Adrenal gland (tissue), 9 donors: ENCODE measurements at regions not wholly inside any gene's neighbourhood (a gene's known extent, or its start where the extent isn't known, plus 50 kb on each side); places are given as distances from the start of the nearest gene placed in this dataset.

Source experiments
- DNase-seq, 7 donors: peaks; one replicate each; pipeline ENCODE4 v3.0.0-alpha.2; 2019 to 2020
- H3K27ac ChIP-seq, 5 donors: fragments of 200-600 bp; sonication (generic) in 4 of 5; 1 replicate in 3 of 5; 2 replicates in 2 of 5; pipeline versions ENCODE4 v1.5.1 to v1.8.0; 2016 to 2020; ENCODE audit warnings: mild to moderate bottlenecking in 1 of 5
- H3K27me3 ChIP-seq: fragments of 200-600 bp; 2 replicates; pipeline ENCODE4 v1.8.0; 2021
- H3K36me3 ChIP-seq, 2 donors: fragments of 200-600 bp; replicated peaks in 1 of 2; 1 replicate in 1 of 2; 2 replicates in 1 of 2; pipeline versions ENCODE4 v1.5.1 to v1.8.0; 2018 to 2022
- H3K4me1 ChIP-seq, 2 donors: fragments of 200-600 bp; replicated peaks in 1 of 2; 1 replicate in 1 of 2; 2 replicates in 1 of 2; pipeline versions ENCODE4 v1.5.1 to v1.8.0; 2018 to 2021
- H3K4me3 ChIP-seq, 4 donors: fragments of 200-600 bp; sonication (generic) in 3 of 4; one replicate each; pipeline ENCODE4 v1.5.1; 2016 to 2018
- H3K9me3 ChIP-seq, 3 donors: fragments of 200-600 bp; sonication (generic) in 1 of 3; replicated peaks in 1 of 3; 1 replicate in 2 of 3; 2 replicates in 1 of 3; pipeline versions ENCODE4 v1.5.1 to v1.8.0; 2016 to 2021
- POLR2A ChIP-seq, 2 donors: fragments of 450-650 bp; IDR thresholded peaks; one replicate each; pipeline ENCODE4 v1.6.1; 2017; ENCODE audit warnings: antibody characterized with exemption in 2 of 2, mild to moderate bottlenecking in 2 of 2, moderate library complexity in 1 of 2
- WGBS, 4 donors: extraction: QIAGEN DNeasy Blood & Tissue Kit in 2 of 4; methylation state at CpG; one replicate each; pipeline versions ENCODE4 v1.1.5 to v1.1.7; 2013 to 2017; 5-methylcytosine and 5-hydroxymethylcytosine counted together
- intact Hi-C, 2 donors: fragments of 100-400 bp; cut with DNase I; formaldehyde crosslinking; loops; one replicate each; pipeline versions ENCODE4 v1.14.1 to v1.15.0; 2022 to 2023
- TF ChIP-seq, protein P1 (sequence below), 6 experiments: fragments of 450-650 bp in 4 of 6; fragments of 200-600 bp in 2 of 6; sonication (generic) in 1 of 6; IDR thresholded peaks; 1 replicate in 5 of 6; 2 replicates in 1 of 6; pipeline versions ENCODE4 v1.5.1 to v1.8.0; 2016 to 2021; ENCODE audit warnings: antibody characterized with exemption in 6 of 6, mild to moderate bottlenecking in 2 of 6, moderate library complexity in 1 of 6
- donor health status: healthy with polysubstance abuse.
- donor health status: Bipolar disorder and iron deficiency.
- donor health status: DM: yes; HTN: yes; CAD: no.
- donor health status: DM: no; HTN: no; CAD: no.
- donor health status: DM: no; HTN: no; CAD: no.

DNA sequence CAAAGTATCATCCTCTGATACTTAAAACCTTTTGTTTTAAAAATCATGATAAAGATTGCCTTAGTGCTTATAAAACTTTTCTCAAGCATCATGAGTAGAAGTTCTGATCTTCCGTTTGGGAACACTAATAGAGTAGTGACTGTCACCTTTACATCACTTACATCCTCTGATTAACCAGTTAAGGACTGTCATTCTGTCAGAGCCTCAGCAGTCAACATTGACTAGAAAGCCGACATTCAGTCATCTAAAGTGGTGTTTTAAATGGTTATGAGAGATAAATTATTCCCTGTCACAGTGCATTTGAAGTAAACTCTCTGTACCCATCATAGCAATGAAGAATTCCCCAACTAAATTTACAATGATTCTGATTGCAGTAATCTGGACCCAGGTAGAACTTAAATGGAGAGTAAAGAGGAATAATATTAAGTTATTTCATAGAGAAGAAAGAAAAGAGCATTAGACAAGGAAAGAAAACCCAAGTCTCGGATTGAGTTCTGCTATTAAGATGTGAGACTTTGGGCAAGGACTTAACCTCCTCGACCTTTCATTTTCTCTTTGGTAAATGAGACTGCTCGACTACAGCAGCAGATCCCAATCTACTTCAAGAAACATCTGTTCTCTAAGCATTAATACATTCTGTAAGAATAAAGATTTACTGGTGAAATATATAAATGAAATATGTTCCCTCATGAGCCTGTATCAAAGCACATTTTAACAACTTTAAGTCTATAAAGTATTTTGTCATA lies 563.9 kb upstream of the LMO3 start:
- DNase-seq: no peak
- intact Hi-C loops: no loop called here
- Histone ChIP-seq H3K9me3 (peaks cover 0 to 8% (median 0%) of the 10 kb centered on the region in 3 donors), H3K4me3 (no peak overlapping the region), H3K4me1 (no peaks in the 10 kb centered on the region), H3K27me3 (no peaks in the 10 kb centered on the region), H3K27ac (no peak overlapping the region), H3K36me3 (no peaks in the 10 kb centered on the region)
- TF ChIP-seq POLR2A (IDR thresholded peaks at IDR 0.05): no peak
- TF ChIP-seq, protein P1, sequence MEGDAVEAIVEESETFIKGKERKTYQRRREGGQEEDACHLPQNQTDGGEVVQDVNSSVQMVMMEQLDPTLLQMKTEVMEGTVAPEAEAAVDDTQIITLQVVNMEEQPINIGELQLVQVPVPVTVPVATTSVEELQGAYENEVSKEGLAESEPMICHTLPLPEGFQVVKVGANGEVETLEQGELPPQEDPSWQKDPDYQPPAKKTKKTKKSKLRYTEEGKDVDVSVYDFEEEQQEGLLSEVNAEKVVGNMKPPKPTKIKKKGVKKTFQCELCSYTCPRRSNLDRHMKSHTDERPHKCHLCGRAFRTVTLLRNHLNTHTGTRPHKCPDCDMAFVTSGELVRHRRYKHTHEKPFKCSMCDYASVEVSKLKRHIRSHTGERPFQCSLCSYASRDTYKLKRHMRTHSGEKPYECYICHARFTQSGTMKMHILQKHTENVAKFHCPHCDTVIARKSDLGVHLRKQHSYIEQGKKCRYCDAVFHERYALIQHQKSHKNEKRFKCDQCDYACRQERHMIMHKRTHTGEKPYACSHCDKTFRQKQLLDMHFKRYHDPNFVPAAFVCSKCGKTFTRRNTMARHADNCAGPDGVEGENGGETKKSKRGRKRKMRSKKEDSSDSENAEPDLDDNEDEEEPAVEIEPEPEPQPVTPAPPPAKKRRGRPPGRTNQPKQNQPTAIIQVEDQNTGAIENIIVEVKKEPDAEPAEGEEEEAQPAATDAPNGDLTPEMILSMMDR (IDR thresholded peaks at IDR 0.05): no peak
- WGBS, 4 donors: 40 to 61% (median 52%) methylated on average over 5 of the region's 5 CpGs

DNA sequence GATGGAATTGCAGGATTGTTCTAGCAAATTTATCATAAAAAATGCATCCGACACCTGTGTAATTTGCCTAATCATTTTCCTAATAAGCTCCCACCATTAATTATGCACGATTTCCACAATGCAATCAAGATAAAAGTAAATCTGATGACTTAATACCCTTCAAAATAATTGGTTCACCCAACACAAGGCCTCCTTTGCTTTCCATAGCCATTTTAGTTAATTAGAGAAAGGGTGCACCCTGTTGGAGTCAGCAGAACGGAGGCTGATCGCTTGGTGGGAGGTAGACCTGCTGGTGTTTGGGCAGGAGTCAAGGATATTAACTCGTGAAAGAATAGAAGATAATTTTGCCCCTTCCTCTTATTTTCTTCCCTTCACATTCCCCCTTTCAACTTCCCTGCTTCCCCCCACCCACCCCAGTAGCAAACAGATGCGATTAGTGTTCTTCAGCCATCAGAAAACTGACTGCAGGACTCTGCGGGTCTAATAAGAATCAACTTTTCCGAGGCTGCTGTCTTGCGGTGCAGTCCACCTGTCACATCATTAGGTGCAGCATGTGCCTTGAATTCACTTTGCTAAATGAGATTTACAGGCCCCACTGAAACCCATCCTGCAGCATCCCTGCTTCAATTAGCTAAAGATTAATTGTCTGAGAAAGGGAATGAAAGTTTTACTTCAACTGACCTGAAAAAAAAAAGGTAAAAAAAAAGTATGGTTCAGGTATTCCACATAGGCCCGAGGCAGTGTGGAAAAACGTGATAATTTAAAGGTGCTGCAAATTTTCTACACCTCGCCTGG lies 553.7 kb upstream of the LMO3 start:
- Histone ChIP-seq H3K27ac (no peak overlapping the region), H3K36me3 (no peaks in the 10 kb centered on the region), H3K27me3 (no peaks in the 10 kb centered on the region), H3K9me3 (no peaks in the 10 kb centered on the region), H3K4me1 (no peaks in the 10 kb centered on the region), H3K4me3 (no peak overlapping the region)
- WGBS, 4 donors: 66 to 72% (median 69%) methylated on average over 12 of the region's 12 CpGs
- TF ChIP-seq, protein P1 (IDR thresholded peaks at IDR 0.05): no peak
- no peak for TF ChIP-seq POLR2A (IDR thresholded peaks at IDR 0.05)
- DNase-seq: no peak
- intact Hi-C loops: no loop called here

DNA sequence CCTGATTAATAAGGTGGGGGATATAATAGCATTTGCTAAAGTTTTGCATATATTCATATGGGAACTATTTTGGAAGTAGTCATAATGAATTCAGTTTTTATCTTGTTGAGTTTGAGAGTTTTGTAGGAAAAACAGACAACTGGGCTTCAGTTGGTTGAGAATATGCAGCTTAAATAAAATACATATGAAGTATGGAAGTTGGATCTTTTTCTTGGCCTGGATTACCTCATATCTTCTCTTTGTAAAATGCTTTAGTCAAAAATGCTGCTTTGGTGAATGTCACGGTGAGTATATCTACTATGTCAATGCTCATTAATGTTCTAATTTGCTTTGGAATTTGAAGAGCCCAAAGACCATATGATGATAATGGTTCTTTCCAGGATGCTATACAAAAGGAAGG lies 552.2 kb upstream of the LMO3 start:
- DNase-seq: no peak
- Histone ChIP-seq H3K4me1 (no peaks in the 10 kb centered on the region), H3K27ac (no peak overlapping the region), H3K4me3 (no peak overlapping the region), H3K27me3 (no peaks in the 10 kb centered on the region), H3K36me3 (no peaks in the 10 kb centered on the region), H3K9me3 (no peaks in the 10 kb centered on the region)
- no peak for TF ChIP-seq POLR2A (IDR thresholded peaks at IDR 0.05)
- TF ChIP-seq, protein P1 (IDR thresholded peaks at IDR 0.05): no peak
- intact Hi-C loops: no loop called here
- 59 to 81% (median 78%) methylated on average over 1 of the region's 1 CpG for WGBS, 4 donors

DNA sequence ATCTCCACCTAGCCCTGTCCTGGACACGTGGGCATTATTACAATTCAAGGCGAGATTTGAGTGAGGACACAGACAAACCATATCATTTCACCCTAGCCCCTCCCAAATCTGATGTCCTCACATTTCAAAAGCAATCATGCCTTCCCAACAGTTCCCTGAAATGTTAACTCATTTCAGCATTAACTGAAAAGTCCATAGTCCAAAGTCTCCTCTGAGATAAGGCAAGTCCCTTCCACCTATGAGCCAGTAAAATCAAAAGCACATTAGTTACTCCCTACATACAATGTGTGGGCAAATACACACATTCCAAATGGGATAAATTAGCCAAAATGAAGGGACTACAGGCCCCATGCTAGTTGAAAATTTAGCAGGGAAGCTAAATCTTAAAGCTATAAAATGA lies 546.0 kb upstream of the LMO3 start:
- Histone ChIP-seq H3K27me3 (no peaks in the 10 kb centered on the region), H3K4me3 (no peak overlapping the region), H3K36me3 (no peaks in the 10 kb centered on the region), H3K9me3 (peaks cover 0 to 3% (median 0%) of the 10 kb centered on the region in 3 donors), H3K4me1 (no peaks in the 10 kb centered on the region), H3K27ac (no peak overlapping the region)
- WGBS, 4 donors: 55 to 77% (median 73%) methylated on average over 2 of the region's 2 CpGs
- TF ChIP-seq POLR2A (IDR thresholded peaks at IDR 0.05): no peak
- TF ChIP-seq, protein P1 (IDR thresholded peaks at IDR 0.05): no peak
- no peak for DNase-seq
- intact Hi-C loops: no loop called here
